T follicular helper cell (primary cell): ENCODE measurements at regions not wholly inside any gene's neighbourhood (a gene's known extent, or its start where the extent isn't known, plus 50 kb on each side); places are given as distances from the start of the nearest gene placed in this dataset.

Source experiments
- DNase-seq: peaks from one replicate; pipeline ENCODE4 v3.0.0-alpha.2; 2020; ENCODE audit warnings: low read depth

- DNase-seq, result no peak
Observed at GRCh38 chr4:152021788-152022438, 261.1 kb upstream of the GATB start.

GRCh38 chr4:152020073-152020472 is 259.3 kb upstream of the GATB start:
- no peak for DNase-seq

GRCh38 chr4:152016303-152016620 is 255.5 kb upstream of the GATB start:
- DNase-seq, result no peak

DNA sequence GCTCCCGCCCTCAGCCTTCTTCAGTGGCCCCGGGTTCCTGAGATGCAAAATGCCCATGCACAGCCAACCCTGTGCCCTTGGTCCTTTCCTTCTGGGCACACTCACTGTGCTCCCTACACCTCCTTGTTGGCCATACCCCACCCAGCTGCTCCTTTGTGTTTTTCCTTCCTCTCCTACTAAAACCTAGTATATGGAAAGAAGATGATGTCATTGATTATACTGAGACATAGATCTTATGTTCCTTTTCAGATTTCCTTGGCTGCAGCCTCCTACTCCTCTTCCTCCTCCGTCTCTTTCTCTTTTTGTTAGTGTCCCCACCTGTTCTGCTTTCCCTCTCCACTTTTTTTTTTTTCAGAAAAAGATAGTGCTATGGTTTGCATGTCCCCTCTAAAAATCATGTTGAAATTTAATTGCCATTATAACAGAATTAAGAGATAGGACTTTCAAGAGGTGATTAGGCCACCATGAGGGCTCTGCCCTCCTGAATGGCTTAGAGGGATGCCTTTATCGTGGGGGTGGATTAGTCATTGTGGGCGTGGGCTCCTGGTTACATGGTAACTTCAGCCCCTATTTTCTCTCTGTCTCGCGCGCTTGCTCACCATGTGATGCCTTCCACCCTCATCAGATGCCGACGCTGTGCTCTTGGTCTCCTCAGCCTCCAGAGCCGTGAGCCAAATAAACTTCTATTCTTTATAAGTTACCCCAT is 254.9 kb upstream of the GATB start:
- no peak for DNase-seq

- DNase-seq, result peak; percentile 4
Observed at GRCh38 chr4:152014280-152014679, 253.5 kb upstream of the GATB start.

GRCh38 chr4:152011469-152011868 is 250.7 kb upstream of the GATB start:
- DNase-seq, result no peak

GRCh38 chr4:152010710-152011079 is 249.9 kb upstream of the GATB start:
- peak; percentile 16 for DNase-seq

GRCh38 chr4:152009983-152010709 is 249.3 kb upstream of the GATB start:
- no peak for DNase-seq

DNA sequence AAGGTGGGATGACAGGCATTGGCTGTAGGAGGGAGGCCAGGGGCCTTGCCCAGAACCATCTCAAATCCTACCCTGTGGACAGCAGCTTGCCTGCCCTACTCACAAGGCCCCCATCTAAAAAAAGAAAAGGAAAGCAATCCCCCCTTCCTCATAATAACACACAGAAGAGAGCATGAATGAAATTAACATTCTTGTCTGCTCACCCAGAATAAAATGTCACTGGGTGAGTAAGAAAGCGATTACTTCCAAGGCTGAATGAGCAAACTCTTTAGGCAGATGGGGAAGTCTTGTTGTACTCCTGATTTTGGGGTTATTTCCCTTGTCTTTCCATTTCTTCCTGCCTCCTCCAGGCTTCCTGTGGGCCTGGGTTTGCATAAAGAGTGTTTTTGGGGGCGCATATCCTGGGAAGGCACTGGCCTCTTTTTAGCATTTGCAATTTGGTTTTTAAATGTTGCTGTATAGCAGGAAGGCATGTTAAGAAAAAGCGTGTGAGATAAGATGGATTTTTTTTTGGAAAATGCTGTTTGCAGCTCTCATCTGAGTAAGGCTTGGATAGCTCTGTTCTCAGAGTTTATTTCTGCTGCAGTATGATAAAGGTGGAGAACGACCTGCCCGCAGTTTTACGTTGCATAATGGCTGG is 248.3 kb upstream of the GATB start:
- DNase-seq, result no peak

- DNase-seq, result no peak
Observed at GRCh38 chr4:152007111-152007510, 246.3 kb upstream of the GATB start.

- no peak for DNase-seq
Observed at GRCh38 chr4:152004801-152005200, 244.0 kb upstream of the GATB start.

GRCh38 chr4:152000518-152000917 is 239.7 kb upstream of the GATB start:
- DNase-seq, result no peak

DNA sequence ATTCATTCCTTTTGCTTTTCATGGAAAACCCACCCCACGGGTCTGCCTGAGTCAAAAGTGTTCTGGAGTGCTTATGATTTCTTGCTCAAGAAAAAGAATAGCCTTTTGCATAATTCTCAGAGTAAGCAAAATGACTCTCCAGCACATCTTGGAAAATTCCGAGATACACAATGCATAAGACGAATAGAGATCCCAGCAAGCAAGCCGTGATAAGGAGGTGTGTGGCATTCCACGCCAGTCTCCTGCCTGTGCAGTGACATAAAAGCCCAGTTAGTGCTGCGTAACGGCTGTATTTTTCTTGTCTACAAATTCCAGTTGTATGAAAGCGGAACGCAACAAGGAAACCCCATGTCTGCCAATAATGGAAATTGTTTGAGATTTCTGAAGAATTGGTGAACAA is 237.9 kb upstream of the GATB start:
- DNase-seq, result no peak

DNA sequence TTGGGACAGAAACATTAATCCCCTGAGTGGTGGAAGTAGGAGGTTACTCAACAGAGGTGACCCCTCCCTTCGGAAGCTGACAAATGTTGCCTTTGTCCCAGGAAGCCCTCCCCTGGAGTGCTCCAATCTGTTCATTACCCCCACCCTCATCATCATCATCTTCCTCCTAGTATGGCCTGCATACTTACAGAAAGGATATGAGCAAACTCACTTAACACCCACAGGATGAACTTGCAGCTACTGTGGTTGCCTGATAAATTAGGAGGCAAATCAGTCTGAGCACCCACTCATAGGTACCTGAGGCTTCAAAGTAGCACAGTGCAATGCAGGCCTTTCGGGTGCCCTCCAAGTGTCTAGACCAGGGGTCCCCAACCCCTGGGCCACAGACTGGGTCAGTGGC is 236.7 kb upstream of the GATB start:
- no peak for DNase-seq

- no peak for DNase-seq
Observed at GRCh38 chr4:151994429-151994828, 233.6 kb upstream of the GATB start.

DNA sequence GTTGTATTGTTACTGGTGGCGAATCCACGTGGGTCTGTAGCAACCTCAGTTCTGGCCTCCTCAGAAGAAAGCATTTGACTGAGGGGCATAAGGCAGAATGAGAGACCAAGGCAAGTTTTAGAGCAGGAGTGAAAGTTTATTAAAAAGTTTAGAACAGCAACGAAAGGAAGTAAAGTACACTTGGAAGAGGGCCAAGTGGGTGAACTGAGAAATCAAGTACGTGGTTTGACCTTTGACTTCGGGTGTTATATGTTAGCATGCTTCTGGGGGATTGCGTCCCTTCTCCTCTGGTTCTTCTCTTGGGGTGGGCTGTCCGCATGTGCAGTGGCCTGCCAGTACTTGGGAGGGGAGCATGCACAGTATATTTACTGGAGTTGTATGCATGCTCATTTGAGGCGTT is 232.7 kb upstream of the GATB start:
- no peak for DNase-seq

GRCh38 chr4:151992332-151993154 is 231.7 kb upstream of the GATB start:
- DNase-seq, result no peak

DNA sequence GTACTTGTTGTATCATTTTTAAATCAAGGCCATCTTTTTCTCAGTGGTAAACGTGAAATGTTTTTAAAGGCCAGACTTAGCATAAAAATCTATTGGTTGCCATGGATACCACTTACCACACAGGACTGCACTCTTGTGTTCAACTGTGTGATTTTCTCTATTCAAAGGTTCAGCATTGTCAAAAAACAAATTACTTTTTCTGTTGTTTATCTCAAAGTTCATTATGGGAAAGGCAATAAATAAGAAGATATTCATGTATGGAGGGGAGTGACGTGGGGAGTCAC is 231.0 kb upstream of the GATB start:
- DNase-seq, result no peak

DNA sequence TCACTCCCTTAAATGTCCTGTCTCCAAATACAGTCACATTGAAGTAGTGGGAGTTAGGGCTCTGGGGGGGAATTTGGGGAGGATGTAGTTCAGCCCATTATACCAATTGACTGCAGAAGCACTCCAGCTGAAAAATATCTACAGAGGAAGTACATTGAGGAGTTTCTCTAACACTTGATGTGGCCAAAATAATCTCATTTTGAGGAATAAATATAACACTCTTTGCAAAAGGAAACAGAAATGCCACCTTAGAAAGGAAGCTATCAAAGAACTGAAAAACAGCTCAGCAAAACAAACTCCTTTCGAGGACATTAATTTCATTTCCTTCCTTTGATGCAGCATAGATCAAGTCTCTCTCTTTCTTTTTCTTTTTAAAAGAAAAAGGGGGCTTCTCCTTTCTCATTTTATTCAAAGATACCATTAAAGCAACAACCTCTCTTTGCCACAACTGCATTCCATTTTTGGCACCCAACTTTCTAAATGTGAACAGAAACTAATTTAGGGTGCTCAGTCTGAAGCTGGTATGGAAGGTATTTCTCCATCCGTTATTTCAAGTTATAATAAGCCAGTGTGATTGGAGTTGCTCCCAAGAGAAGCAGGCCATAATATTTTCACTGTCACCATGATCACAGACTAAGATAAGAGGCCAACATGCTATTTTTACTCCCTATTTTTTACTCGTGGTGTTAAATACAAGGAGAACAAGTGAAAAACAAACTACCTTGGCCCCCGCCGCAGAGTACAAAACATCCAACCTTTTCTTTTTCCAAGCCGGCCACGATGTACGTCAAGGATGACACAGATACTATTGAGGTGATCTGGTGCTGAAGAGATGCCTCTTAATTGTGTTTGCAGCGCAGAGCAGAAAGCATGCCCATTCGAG is 230.4 kb upstream of the GATB start:
- DNase-seq, result no peak

GRCh38 chr4:151990201-151990600 is 229.4 kb upstream of the GATB start:
- DNase-seq, result no peak

DNA sequence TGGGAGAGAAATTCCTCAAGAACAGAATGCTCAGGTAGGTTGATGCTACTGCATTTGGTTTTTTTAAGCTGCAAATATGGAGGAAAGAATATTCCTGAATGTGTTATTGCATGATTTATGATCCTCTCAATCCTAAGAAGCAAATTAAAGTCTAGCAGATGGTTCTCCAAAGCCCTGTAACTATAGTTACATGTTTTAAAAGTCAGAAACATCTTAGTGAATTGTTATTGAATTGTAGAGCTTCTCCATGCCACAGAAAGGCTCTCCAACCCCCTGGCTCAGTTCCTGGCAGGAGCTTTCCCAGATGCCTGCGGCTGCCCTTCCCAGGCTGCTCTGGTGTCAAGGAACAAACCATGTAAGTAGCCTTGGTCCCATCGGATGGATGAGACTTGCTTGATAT is 227.8 kb upstream of the GATB start:
- no peak for DNase-seq
